ENCODE measurements at regions not wholly inside any gene's neighbourhood (a gene's known extent, or its start where the extent isn't known, plus 50 kb on each side); places are given as distances from the start of the nearest gene placed in this dataset.

GRCh38 chr15:93866948-93867347 lies 364.4 kb upstream of the MCTP2 start:
- no peak for TF ChIP-seq CTCF (conservative IDR thresholded peaks at IDR 0.05; ENCODE audit: low read length)
- no peak for TF ChIP-seq EZH2phosphoT487 (IDR thresholded peaks at IDR 0.05; ENCODE audit: borderline replicate concordance)

Data from Loucy (cell line).